Uterus (tissue), 3 donors: ENCODE measurements at regions not wholly inside any gene's neighbourhood (a gene's known extent, or its start where the extent isn't known, plus 50 kb on each side); places are given as distances from the start of the nearest gene placed in this dataset.

ENCODE experiments used
- DNase-seq, 2 donors: peaks; one replicate each; pipeline ENCODE4 v3.0.0-alpha.2; 2019 to 2020
- H3K27ac ChIP-seq, 2 donors: fragments of 200-600 bp; sonication (generic); 1 replicate in 1 of 2; 2 replicates in 1 of 2; pipeline ENCODE4 v1.5.1; 2016 to 2018
- H3K27me3 ChIP-seq, 2 donors: fragments of 200-600 bp; sonication (generic); one replicate each; pipeline ENCODE4 v1.5.1; 2018 to 2019; ENCODE audit warnings: control low read depth in 1 of 2
- H3K36me3 ChIP-seq, 2 donors: fragments of 200-600 bp; sonication (generic); one replicate each; pipeline ENCODE4 v1.5.1; 2019; ENCODE audit warnings: control low read depth in 1 of 2
- H3K4me1 ChIP-seq, 2 donors: fragments of 200-600 bp; sonication (generic); one replicate each; pipeline ENCODE4 v1.5.1; 2018 to 2019; ENCODE audit warnings: control low read depth in 1 of 2
- H3K4me3 ChIP-seq, 2 donors: fragments of 200-600 bp; sonication (generic); 1 replicate in 1 of 2; 2 replicates in 1 of 2; pipeline ENCODE4 v1.5.1; 2018 to 2019; ENCODE audit warnings: mild to moderate bottlenecking in 1 of 2
- H3K9me3 ChIP-seq, 2 donors: fragments of 200-600 bp; sonication (generic); one replicate each; pipeline ENCODE4 v1.5.1; 2019; ENCODE audit warnings: control low read depth in 1 of 2
- POLR2A ChIP-seq, 2 donors: fragments of 450-650 bp; IDR thresholded peaks; one replicate each; pipeline ENCODE4 v1.6.1; 2016; ENCODE audit warnings: antibody characterized with exemption in 2 of 2, mild to moderate bottlenecking in 1 of 2, moderate library complexity in 1 of 2
- intact Hi-C: fragments of 100-400 bp; cut with DNase I; formaldehyde crosslinking; loops from one replicate; pipeline ENCODE4 v1.15.1; 2023; ENCODE audit warnings: low total_unique reads
- TF ChIP-seq, protein P1 (sequence below), 4 experiments: fragments of 200-600 bp in 2 of 4; fragments of 450-650 bp in 2 of 4; sonication (generic) in 2 of 4; IDR thresholded peaks; one replicate each; pipeline ENCODE4 v1.5.1; 2016 to 2019; ENCODE audit warnings: antibody characterized with exemption in 4 of 4, mild to moderate bottlenecking in 2 of 4, moderate library complexity in 1 of 4
- donor health status: DM: yes; HTN: yes; CAD: no.

DNA sequence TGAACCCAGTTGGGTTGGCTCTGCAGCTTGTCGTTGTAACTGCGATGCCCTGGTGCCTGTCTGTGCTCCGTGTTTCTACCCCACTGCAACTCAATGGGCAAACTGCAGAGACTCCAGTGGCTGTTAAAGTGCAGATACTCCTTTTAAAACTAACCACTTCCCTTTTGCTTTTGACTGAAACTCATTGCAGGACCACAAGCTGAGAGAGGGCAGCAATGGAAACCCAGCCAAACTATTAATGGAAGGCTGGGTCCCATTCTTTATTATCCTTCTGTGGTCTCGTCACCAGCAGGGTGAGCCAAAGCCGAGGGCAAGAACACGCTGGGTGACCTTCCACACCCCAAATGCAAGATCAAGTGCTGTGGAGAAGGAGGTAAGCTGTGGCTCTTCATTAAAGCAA lies 910.4 kb downstream of the VRK1 start:
- Histone ChIP-seq H3K4me3 (no peak overlapping the region), H3K4me1 (no peaks in the 10 kb centered on the region), H3K9me3 (no peaks in the 10 kb centered on the region), H3K27ac (no peak overlapping the region), H3K36me3 (no peaks in the 10 kb centered on the region), H3K27me3 (no peaks in the 10 kb centered on the region)
- DNase-seq: no peak
- TF ChIP-seq, protein P1, sequence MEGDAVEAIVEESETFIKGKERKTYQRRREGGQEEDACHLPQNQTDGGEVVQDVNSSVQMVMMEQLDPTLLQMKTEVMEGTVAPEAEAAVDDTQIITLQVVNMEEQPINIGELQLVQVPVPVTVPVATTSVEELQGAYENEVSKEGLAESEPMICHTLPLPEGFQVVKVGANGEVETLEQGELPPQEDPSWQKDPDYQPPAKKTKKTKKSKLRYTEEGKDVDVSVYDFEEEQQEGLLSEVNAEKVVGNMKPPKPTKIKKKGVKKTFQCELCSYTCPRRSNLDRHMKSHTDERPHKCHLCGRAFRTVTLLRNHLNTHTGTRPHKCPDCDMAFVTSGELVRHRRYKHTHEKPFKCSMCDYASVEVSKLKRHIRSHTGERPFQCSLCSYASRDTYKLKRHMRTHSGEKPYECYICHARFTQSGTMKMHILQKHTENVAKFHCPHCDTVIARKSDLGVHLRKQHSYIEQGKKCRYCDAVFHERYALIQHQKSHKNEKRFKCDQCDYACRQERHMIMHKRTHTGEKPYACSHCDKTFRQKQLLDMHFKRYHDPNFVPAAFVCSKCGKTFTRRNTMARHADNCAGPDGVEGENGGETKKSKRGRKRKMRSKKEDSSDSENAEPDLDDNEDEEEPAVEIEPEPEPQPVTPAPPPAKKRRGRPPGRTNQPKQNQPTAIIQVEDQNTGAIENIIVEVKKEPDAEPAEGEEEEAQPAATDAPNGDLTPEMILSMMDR (IDR thresholded peaks at IDR 0.05): no peak
- TF ChIP-seq POLR2A (IDR thresholded peaks at IDR 0.05): no peak
- intact Hi-C loops: no loop called here

DNA sequence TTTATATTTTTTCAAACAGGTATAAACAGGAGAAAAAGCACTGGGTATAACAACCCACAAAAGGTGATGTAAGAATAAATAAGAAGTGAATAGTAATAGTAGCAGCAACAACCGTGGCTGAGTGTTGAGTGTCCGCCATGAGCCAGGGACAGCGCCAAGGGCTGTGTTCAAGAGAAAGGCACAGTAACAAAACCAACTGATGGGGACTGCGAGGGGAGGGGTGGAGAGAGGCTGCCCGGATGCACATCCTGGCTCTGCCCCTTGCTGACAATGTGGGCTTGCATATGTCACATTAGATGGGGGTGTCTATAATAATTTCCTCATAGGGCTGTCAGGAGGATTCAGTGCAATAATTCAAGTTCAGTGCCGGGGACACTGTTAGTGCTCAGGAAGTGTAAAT lies 912.4 kb downstream of the VRK1 start:
- no peaks in the 10 kb centered on the region for H3K4me1 ChIP-seq
- DNase-seq: no peak
- H3K36me3 ChIP-seq: no peaks in the 10 kb centered on the region
- no peak for TF ChIP-seq POLR2A (IDR thresholded peaks at IDR 0.05)
- TF ChIP-seq, protein P1 (IDR thresholded peaks at IDR 0.05): no peak
- H3K9me3 ChIP-seq: no peaks in the 10 kb centered on the region
- no peak overlapping the region for H3K27ac ChIP-seq
- H3K4me3 ChIP-seq: no peak overlapping the region
- intact Hi-C loops: no loop called here
- no peaks in the 10 kb centered on the region for H3K27me3 ChIP-seq

DNA sequence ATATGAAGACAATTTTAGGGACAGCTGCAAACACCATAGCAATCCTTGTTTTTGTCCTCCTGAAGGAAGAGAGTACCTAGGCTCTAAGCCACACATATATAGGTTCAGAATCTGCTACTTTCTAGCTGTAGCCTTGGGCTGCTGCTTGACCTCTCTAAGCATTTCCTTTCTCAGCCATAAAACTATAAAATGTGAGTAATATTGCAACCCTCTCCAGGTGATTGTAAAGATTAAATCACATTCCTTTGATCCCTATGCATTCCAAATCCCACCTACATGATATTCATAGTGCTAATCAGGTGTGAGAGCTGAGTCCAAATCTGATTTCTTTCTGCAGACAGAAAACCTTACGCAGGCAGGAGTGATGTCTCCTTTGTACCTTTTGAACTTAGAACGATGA lies 913.5 kb downstream of the VRK1 start:
- Histone ChIP-seq H3K9me3 (no peaks in the 10 kb centered on the region), H3K27me3 (no peaks in the 10 kb centered on the region), H3K4me1 (no peaks in the 10 kb centered on the region), H3K36me3 (no peaks in the 10 kb centered on the region), H3K4me3 (no peak overlapping the region), H3K27ac (no peak overlapping the region)
- TF ChIP-seq POLR2A (IDR thresholded peaks at IDR 0.05): no peak
- TF ChIP-seq, protein P1 (IDR thresholded peaks at IDR 0.05): no peak
- DNase-seq: no peak
- intact Hi-C loops: no loop called here

DNA sequence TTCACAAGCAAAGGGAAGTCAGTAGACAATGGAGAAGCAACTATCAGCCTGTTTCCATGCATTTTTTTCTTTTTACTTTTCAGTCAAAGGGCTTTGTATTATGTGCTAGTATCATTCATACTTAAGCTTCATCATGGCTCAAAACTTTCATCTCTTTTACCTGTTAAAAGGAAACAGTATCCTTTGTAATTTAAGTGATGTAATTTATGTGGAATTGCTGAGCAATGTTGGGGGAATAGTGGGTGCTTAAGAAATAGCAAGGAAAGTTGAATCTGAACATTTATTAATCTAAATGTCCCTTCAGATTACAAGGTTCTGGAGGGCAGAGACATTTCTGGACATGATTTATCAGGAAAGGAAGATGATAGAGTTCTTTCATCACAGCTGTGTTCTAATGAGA lies 915.3 kb downstream of the VRK1 start:
- H3K4me1 ChIP-seq: no peaks in the 10 kb centered on the region
- no peak overlapping the region for H3K27ac ChIP-seq
- intact Hi-C loops: no loop called here
- no peaks in the 10 kb centered on the region for H3K9me3 ChIP-seq
- no peak overlapping the region for H3K4me3 ChIP-seq
- H3K27me3 ChIP-seq: no peaks in the 10 kb centered on the region
- H3K36me3 ChIP-seq: no peaks in the 10 kb centered on the region
- TF ChIP-seq POLR2A (IDR thresholded peaks at IDR 0.05): no peak
- TF ChIP-seq, protein P1 (IDR thresholded peaks at IDR 0.05): no peak
- no peak for DNase-seq

DNA sequence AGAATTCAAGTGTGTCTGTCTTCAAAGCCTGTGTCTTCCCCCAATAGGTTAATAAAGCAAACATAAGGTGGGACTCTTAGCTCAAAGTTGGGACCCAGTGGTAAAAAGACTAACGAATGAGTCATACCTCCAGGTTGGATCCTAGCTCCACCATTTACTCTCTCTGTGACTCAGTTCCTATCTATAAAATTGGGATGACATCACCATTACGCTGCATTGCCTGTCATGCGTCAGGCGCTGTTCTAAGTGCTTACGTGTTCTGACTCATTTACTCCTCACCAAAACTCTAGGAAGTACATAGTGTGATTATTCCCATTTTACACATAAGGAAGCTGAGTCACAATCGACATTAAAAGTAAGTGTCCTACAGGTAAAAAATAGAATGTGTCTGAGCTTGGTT lies 915.8 kb downstream of the VRK1 start:
- Histone ChIP-seq H3K27ac (no peak overlapping the region), H3K27me3 (no peaks in the 10 kb centered on the region), H3K4me1 (no peaks in the 10 kb centered on the region), H3K4me3 (no peak overlapping the region), H3K36me3 (no peaks in the 10 kb centered on the region), H3K9me3 (no peaks in the 10 kb centered on the region)
- intact Hi-C loops: no loop called here
- DNase-seq: no peak
- TF ChIP-seq POLR2A (IDR thresholded peaks at IDR 0.05): no peak
- TF ChIP-seq, protein P1 (IDR thresholded peaks at IDR 0.05): no peak
